Endothelial cell of umbilical vein (primary cell): ENCODE measurements at regions not wholly inside any gene's neighbourhood (a gene's known extent, or its start where the extent isn't known, plus 50 kb on each side); places are given as distances from the start of the nearest gene placed in this dataset.

Experiments
- BruUV-seq: library from RNA; stranded (reverse); fragments of 400-500 nt; replicated peaks from 2 replicates; lab custom pipeline; 2021; lab: Mats Ljungman, UMichigan
- CTCF ChIA-PET: fragments of 300-600, 350-600 bp; sonication (Branson Sonifier 250); formaldehyde crosslinking; loops from one replicate; lab custom pipeline; 2021; ENCODE audit warnings: antibody characterized with exemption, inconsistent platforms; lab: Charles Lee
- POLR2A ChIA-PET: fragments of 300-600, 350-600 bp; sonication (Branson Sonifier 250); formaldehyde crosslinking; loops from one replicate; lab custom pipeline; 2021; ENCODE audit warnings: antibody characterized with exemption, inconsistent platforms; lab: Charles Lee
- DNase-seq: peaks from one replicate; pipeline ENCODE4 v3.0.0-alpha.2; 2011; ENCODE audit warnings: low read depth, low spot score
- FAIRE-seq: peaks from 2 replicates; lab custom pipeline; 2011; peaks lifted over from hg19 to GRCh38; lab: Jason Lieb, UNC
- H2AFZ ChIP-seq: 2 replicates; pipeline ENCODE4 v1.6.0; 2012; ENCODE audit warnings: low read depth, low read length, control low read depth, inconsistent platforms
- H3K27ac ChIP-seq: 2 replicates; pipeline ENCODE4 v1.5.1; 2011; ENCODE audit warnings: low read depth, mild to moderate bottlenecking, control low read depth, low read length, moderate library complexity; ENCODE audit not compliant: insufficient read depth
- H3K27me3 ChIP-seq, 2 experiments: 2 replicates each; pipeline versions ENCODE4 v1.6.0 to v1.6.1; 2011; ENCODE audit warnings: low read length in 2 of 2, mixed read lengths in 1 of 2; ENCODE audit not compliant: control insufficient read depth in 2 of 2, insufficient read depth in 2 of 2
- H3K36me3 ChIP-seq, 2 experiments: 2 replicates in 1 of 2; 3 replicates in 1 of 2; pipeline ENCODE4 v1.5.1; 2011; ENCODE audit warnings: low read length in 2 of 2, mild to moderate bottlenecking in 1 of 2, moderate library complexity in 1 of 2; ENCODE audit not compliant: control insufficient read depth in 2 of 2, insufficient read depth in 2 of 2; ENCODE audit errors: extremely low read depth in 1 of 2
- H3K4me1 ChIP-seq: 3 replicates; pipeline ENCODE4 v1.5.1; 2011; ENCODE audit warnings: mild to moderate bottlenecking, low read length; ENCODE audit not compliant: control insufficient read depth, insufficient read depth; ENCODE audit errors: extremely low read depth
- H3K4me2 ChIP-seq: 2 replicates; pipeline ENCODE4 v1.6.1; 2011; ENCODE audit warnings: low read length, control low read depth, mixed read lengths; ENCODE audit not compliant: insufficient read depth
- H3K4me3 ChIP-seq, 3 experiments: fragments of 200-600 bp in 1 of 3; sonication (generic), shearing (Covaris generic) in 1 of 3; replicated peaks in 1 of 3; 2 replicates each; pipeline ENCODE4 v1.5.1; 2011 to 2016; ENCODE audit warnings: control low read depth in 3 of 3, low read length in 3 of 3, mild to moderate bottlenecking in 2 of 3, inconsistent platforms in 1 of 3, low read depth in 1 of 3, moderate library complexity in 1 of 3; ENCODE audit not compliant: insufficient read depth in 1 of 3
- H3K79me2 ChIP-seq: 2 replicates; pipeline ENCODE4 v1.6.0; 2012; ENCODE audit warnings: low read length, inconsistent platforms; ENCODE audit not compliant: control insufficient read depth, insufficient read depth
- H3K9ac ChIP-seq: replicated peaks from 2 replicates; pipeline ENCODE3; 2011; ENCODE audit warnings: low read length, control low read depth; ENCODE audit not compliant: insufficient read depth; ENCODE audit errors: extremely low read depth
- H3K9me1 ChIP-seq: replicated peaks from 3 replicates; pipeline ENCODE4 v1.6.0; 2011; ENCODE audit warnings: mild to moderate bottlenecking, low read length; ENCODE audit not compliant: control insufficient read depth, insufficient read depth; ENCODE audit errors: extremely low read depth
- H3K9me3 ChIP-seq: replicated peaks from 2 replicates; pipeline ENCODE4 v1.5.1; 2012; ENCODE audit warnings: low read length, inconsistent platforms; ENCODE audit not compliant: control insufficient read depth, insufficient read depth
- H4K20me1 ChIP-seq: replicated peaks from 2 replicates; pipeline ENCODE3; 2011; ENCODE audit warnings: mild to moderate bottlenecking, low read length; ENCODE audit not compliant: control insufficient read depth, insufficient read depth; ENCODE audit errors: extremely low read depth
- EZH2 ChIP-seq: IDR thresholded peaks from 2 replicates; pipeline ENCODE4 v1.6.1; 2012; ENCODE audit warnings: borderline replicate concordance, low read depth, mild to moderate bottlenecking, moderate library complexity, low read length, inconsistent platforms; ENCODE audit not compliant: severe bottlenecking
- FOS ChIP-seq: IDR thresholded peaks from 2 replicates; pipeline ENCODE4 v1.6.1; 2011; ENCODE audit warnings: mild to moderate bottlenecking, low read length, moderate library complexity, borderline replicate concordance; ENCODE audit not compliant: insufficient read depth
- GATA2 ChIP-seq: IDR thresholded peaks from 2 replicates; pipeline ENCODE4 v1.7.0; 2011; ENCODE audit warnings: low read depth, mild to moderate bottlenecking, moderate library complexity, mixed read lengths, low read length; ENCODE audit not compliant: insufficient read length, insufficient read depth
- JUN ChIP-seq: IDR thresholded peaks from 2 replicates; pipeline ENCODE4 v1.6.1; 2011; ENCODE audit warnings: borderline replicate concordance, low read depth; ENCODE audit not compliant: insufficient read length, insufficient read depth
- MYC ChIP-seq: IDR thresholded peaks from one replicate; pipeline ENCODE4 v1.6.1; 2011; ENCODE audit warnings: mild to moderate bottlenecking, low read depth, low read length
- POLR2A ChIP-seq: IDR thresholded peaks from 2 replicates; pipeline ENCODE4 v1.6.1; 2012; ENCODE audit warnings: low read depth, mild to moderate bottlenecking, control low read depth, low read length
- POLR2AphosphoS5 ChIP-seq: IDR thresholded peaks from 2 replicates; pipeline ENCODE4 v1.6.1; 2012; ENCODE audit warnings: low read depth, mild to moderate bottlenecking, control low read depth, low read length, moderate library complexity; ENCODE audit not compliant: insufficient read depth
- dilution Hi-C: fragments of 300-500 bp; cut with MboI; formaldehyde crosslinking; loops from one replicate; pipeline ENCODE4 v1.15.0; 2019; ENCODE audit warnings: low sequenced_read_pairs; ENCODE audit not compliant: extremely low pct_ligation_motif_present
- intact Hi-C: fragments of 100-400 bp; cut with micrococcal nuclease; formaldehyde crosslinking; loops from one replicate; pipeline ENCODE4 v1.10.0; 2022
- TF ChIP-seq, protein P1 (sequence below): IDR thresholded peaks from 2 replicates; pipeline ENCODE4 v1.6.1; 2011; ENCODE audit not compliant: insufficient read depth, insufficient read length

DNA sequence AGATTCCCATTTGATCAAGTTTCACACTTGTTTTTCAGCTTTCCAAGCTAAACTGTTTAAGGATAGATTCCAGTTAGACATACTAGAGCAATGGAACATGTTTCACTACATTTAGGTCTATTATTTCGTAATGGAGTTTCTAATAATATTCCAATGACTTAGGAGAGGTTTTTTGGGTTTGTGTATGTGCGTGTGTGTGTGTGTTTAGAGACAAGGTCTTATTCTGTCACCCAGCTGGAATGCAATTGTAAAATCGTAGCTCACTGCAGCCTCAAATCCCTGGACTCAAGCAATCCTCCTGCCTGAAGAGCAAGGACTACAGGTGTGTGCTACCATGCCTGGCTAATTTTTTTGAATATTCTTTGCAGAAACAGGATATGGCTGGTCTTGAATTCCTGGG is 426.3 kb downstream of the ZFHX3 start:
- no peaks in the 10 kb centered on the region for H3K27me3 ChIP-seq
- H3K4me2 ChIP-seq, result no peak overlapping the region
- no peak overlapping the region for H2AFZ ChIP-seq
- DNase-seq (no peak), FAIRE-seq (no peak)
- no peaks in the 10 kb centered on the region for H3K4me1 ChIP-seq
- POLR2A ChIA-PET, result no interaction called here
- H3K36me3 ChIP-seq, result no peaks in the 10 kb centered on the region
- H3K4me3 ChIP-seq, result no peak overlapping the region
- H3K9ac ChIP-seq, result no peak overlapping the region
- CTCF ChIA-PET, result interaction anchor here (1.5 kb wide), 2 partner anchors 9 to 17 kb away, joined by 3 to 4 read pairs; no protein-coding TSS in a partner anchor
- H3K9me3 ChIP-seq, result no peaks in the 10 kb centered on the region
- H3K79me2 ChIP-seq, result no peaks in the 10 kb centered on the region
- dilution Hi-C loops (no loop called here), intact Hi-C loops (no loop called here)
- H3K27ac ChIP-seq, result no peak overlapping the region
- BruUV-seq, result no TSS peak
- no peaks in the 10 kb centered on the region for H4K20me1 ChIP-seq
- no peak for TF ChIP-seq POLR2A
- TF ChIP-seq, protein P1, sequence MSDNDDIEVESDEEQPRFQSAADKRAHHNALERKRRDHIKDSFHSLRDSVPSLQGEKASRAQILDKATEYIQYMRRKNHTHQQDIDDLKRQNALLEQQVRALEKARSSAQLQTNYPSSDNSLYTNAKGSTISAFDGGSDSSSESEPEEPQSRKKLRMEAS, result no peak
- TF ChIP-seq POLR2AphosphoS5, result no peak
- no peak for TF ChIP-seq GATA2
- H3K9me1 ChIP-seq, result no peaks in the 10 kb centered on the region

DNA sequence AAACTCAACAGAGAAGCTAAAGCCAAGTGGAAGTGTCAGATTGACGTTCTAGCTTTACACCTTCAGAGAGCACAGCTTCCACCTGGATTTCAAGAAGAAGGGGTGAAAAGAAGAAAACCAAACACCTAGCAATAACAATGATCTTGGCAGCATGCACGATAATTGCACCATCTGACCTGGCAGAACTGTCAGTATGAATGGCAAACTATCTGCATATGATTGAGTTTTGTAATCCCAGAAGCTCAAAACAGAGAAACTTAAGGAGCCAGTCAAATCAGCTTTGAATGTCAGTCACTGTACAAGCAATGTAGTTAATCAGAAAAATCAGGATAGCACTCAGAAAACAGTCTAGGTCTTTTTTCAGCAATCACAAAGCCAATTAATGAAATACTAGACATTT is 427.1 kb downstream of the ZFHX3 start:
- intact Hi-C loops (no loop called here), dilution Hi-C loops (no loop called here)
- no TSS peak for BruUV-seq
- no peak overlapping the region for H3K9ac ChIP-seq
- TF ChIP-seq MYC (no peak), EZH2 (no peak), POLR2A (no peak), FOS (no peak), POLR2AphosphoS5 (no peak), JUN (no peak), GATA2 (no peak)
- TF ChIP-seq, protein P1, result no peak
- no peaks in the 10 kb centered on the region for H3K9me3 ChIP-seq
- H3K4me3 ChIP-seq, result no peak overlapping the region
- no peak for DNase-seq
- H4K20me1 ChIP-seq, result no peaks in the 10 kb centered on the region
- H3K79me2 ChIP-seq, result no peaks in the 10 kb centered on the region
- H3K36me3 ChIP-seq, result no peaks in the 10 kb centered on the region
- ChIA-PET CTCF (interaction anchor here (1.1 to 1.5 kb wide), 3 partner anchors 9 to 17 kb away, joined by 3 to 4 read pairs (median 4); no protein-coding TSS in a partner anchor), POLR2A (no interaction called here)
- FAIRE-seq, result no peak
- no peaks in the 10 kb centered on the region for H3K4me1 ChIP-seq
- no peaks in the 10 kb centered on the region for H3K27me3 ChIP-seq
- H3K9me1 ChIP-seq, result no peaks in the 10 kb centered on the region
- no peak overlapping the region for H2AFZ ChIP-seq
- H3K27ac ChIP-seq, result no peak overlapping the region
- H3K4me2 ChIP-seq, result no peak overlapping the region
